K562 (cell line): ENCODE measurements at regions not wholly inside any gene's neighbourhood (a gene's known extent, or its start where the extent isn't known, plus 50 kb on each side); places are given as distances from the start of the nearest gene placed in this dataset.

ENCODE experiments used
- CHD1 ChIP-seq: fragments of 200-600 bp; sonication (generic); IDR thresholded peaks from one replicate; pipeline ENCODE4 v1.6.1; 2012; ENCODE audit warnings: mild to moderate bottlenecking, moderate library complexity, low read length, inconsistent platforms
- CREM ChIP-seq: IDR thresholded peaks from 2 replicates; pipeline ENCODE4 v1.6.1; 2014; ENCODE audit warnings: antibody characterized with exemption, low read depth
- JUND ChIP-seq, 2 experiments: IDR thresholded peaks; 2 replicates in 1 of 2; 3 replicates in 1 of 2; pipeline ENCODE4 v1.6.1; 2011; ENCODE audit warnings: borderline replicate concordance in 2 of 2, low read depth in 2 of 2, low read length in 2 of 2, improper control_type of control experiment in 1 of 2, missing biosample characterization in 1 of 2, missing genetic modification characterization in 1 of 2, missing genetic modification reagents in 1 of 2
- KDM1A ChIP-seq, 2 experiments: fragments of 450-650 bp; IDR thresholded peaks; 2 replicates each; pipeline ENCODE4 v1.6.1; 2016; ENCODE audit warnings: mild to moderate bottlenecking in 2 of 2
- PCBP2 ChIP-seq: fragments of 200-400 bp; formaldehyde crosslinking; IDR thresholded peaks from 2 replicates; pipeline ENCODE4 v1.6.1; 2018; ENCODE audit warnings: low read length, low read depth, mild to moderate bottlenecking, moderate library complexity; ENCODE audit not compliant: poor library complexity, severe bottlenecking
- SPI1 ChIP-seq: IDR thresholded peaks from 2 replicates; pipeline ENCODE4 v1.6.1; 2011; ENCODE audit warnings: low read depth, low read length, control low read depth, borderline replicate concordance
- ZFP91 ChIP-seq: sonication (generic); formaldehyde crosslinking; IDR thresholded peaks from 2 replicates; pipeline ENCODE4 v1.8.0; 2022; ENCODE audit warnings: mild to moderate bottlenecking, missing genetic modification reagents
- TF ChIP-seq, protein P1 (sequence below): fragments of 250-450 bp; sonication (Bioruptor Pico); IDR thresholded peaks from 2 replicates; pipeline ENCODE4 v1.4.0; 2020
- TF ChIP-seq, protein P2 (sequence below): fragments of 250-450 bp; sonication (Bioruptor Pico); IDR thresholded peaks from 2 replicates; pipeline ENCODE4 v1.5.0; 2021; ENCODE audit warnings: mild to moderate bottlenecking, moderate library complexity
- TF ChIP-seq, protein P3 (sequence below): fragments of 450-650 bp; IDR thresholded peaks from 2 replicates; pipeline ENCODE4 v1.6.1; 2016; ENCODE audit warnings: mild to moderate bottlenecking, moderate library complexity
- TF ChIP-seq, protein P4 (sequence below): fragments of 250-450 bp; sonication (Bioruptor Pico); IDR thresholded peaks from 2 replicates; pipeline ENCODE4 v1.5.0; 2021

GRCh38 chr21:38048167-38048566 is 131.9 kb upstream of the KCNJ6 start:
- TF ChIP-seq SPI1 (no peak), CREM (no peak), PCBP2 (no peak), ZFP91 (CRISPR knock-in tag) (no peak), JUND (IDR thresholded peaks at IDR 0.05; ENCODE audit: borderline replicate concordance, low read depth, low read length) (no peak), JUND (tag; IDR thresholded peaks at IDR 0.05; ENCODE audit: borderline replicate concordance, low read depth, low read length) (no peak), KDM1A (IDR thresholded peaks at IDR 0.05) (no peak), CHD1 (no peak)
- TF ChIP-seq, protein P1, sequence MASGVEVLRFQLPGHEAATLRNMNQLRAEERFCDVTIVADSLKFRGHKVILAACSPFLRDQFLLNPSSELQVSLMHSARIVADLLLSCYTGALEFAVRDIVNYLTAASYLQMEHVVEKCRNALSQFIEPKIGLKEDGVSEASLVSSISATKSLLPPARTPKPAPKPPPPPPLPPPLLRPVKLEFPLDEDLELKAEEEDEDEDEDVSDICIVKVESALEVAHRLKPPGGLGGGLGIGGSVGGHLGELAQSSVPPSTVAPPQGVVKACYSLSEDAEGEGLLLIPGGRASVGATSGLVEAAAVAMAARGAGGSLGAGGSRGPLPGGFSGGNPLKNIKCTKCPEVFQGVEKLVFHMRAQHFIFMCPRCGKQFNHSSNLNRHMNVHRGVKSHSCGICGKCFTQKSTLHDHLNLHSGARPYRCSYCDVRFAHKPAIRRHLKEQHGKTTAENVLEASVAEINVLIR (CRISPR knock-in tag), result no peak
- TF ChIP-seq, protein P2, sequence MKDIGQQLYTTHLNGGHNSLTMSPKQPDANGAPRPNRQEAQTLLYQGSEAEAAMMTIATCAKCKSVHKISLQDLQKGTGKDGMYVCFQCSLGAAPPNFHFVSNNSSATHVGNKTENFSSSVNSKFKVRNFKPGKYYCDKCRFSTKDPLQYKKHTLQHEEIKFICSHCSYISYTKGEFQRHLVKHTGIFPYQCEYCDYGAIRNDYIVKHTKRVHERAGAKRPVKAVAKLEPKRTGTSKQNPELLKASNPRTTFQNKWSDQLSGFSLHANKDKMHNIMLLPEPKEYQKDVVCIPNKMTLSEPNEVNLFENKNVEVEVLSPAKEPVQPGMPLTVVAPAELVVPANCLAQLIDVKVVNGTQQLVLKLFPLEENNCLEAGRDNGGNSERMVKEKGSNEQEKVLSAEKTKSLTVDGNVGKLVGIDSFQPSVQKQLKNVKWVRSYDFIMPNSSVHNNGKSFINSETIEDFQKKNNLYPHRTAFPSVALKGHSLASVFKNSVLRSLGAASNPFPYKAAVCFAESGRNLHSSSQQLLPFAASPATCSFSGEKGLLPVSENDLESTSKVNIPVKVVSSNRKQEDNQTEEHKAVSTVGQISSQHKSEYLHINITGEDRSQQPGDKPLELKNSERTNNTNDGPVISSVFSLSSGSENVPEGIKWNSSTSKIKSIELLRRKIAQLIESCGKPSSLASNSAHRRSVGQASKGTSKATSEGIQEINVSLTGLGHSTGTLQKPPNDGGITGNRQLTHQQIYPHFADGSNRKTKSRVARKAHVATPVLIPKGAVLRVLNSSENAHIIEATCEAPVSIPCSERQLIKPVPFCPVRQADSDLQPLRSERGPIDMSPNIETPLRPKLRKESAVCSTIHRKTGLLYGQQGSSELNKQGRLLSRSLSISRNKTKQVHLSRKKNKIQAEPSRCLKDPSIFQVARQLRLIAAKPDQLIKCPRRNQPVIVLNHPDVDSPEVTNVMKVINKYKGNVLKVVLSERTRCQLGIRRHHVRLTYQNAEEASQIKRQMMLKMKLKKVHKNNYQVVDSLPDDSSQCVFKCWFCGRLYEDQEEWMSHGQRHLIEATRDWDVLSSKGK (CRISPR knock-in tag), result no peak
- TF ChIP-seq, protein P3, sequence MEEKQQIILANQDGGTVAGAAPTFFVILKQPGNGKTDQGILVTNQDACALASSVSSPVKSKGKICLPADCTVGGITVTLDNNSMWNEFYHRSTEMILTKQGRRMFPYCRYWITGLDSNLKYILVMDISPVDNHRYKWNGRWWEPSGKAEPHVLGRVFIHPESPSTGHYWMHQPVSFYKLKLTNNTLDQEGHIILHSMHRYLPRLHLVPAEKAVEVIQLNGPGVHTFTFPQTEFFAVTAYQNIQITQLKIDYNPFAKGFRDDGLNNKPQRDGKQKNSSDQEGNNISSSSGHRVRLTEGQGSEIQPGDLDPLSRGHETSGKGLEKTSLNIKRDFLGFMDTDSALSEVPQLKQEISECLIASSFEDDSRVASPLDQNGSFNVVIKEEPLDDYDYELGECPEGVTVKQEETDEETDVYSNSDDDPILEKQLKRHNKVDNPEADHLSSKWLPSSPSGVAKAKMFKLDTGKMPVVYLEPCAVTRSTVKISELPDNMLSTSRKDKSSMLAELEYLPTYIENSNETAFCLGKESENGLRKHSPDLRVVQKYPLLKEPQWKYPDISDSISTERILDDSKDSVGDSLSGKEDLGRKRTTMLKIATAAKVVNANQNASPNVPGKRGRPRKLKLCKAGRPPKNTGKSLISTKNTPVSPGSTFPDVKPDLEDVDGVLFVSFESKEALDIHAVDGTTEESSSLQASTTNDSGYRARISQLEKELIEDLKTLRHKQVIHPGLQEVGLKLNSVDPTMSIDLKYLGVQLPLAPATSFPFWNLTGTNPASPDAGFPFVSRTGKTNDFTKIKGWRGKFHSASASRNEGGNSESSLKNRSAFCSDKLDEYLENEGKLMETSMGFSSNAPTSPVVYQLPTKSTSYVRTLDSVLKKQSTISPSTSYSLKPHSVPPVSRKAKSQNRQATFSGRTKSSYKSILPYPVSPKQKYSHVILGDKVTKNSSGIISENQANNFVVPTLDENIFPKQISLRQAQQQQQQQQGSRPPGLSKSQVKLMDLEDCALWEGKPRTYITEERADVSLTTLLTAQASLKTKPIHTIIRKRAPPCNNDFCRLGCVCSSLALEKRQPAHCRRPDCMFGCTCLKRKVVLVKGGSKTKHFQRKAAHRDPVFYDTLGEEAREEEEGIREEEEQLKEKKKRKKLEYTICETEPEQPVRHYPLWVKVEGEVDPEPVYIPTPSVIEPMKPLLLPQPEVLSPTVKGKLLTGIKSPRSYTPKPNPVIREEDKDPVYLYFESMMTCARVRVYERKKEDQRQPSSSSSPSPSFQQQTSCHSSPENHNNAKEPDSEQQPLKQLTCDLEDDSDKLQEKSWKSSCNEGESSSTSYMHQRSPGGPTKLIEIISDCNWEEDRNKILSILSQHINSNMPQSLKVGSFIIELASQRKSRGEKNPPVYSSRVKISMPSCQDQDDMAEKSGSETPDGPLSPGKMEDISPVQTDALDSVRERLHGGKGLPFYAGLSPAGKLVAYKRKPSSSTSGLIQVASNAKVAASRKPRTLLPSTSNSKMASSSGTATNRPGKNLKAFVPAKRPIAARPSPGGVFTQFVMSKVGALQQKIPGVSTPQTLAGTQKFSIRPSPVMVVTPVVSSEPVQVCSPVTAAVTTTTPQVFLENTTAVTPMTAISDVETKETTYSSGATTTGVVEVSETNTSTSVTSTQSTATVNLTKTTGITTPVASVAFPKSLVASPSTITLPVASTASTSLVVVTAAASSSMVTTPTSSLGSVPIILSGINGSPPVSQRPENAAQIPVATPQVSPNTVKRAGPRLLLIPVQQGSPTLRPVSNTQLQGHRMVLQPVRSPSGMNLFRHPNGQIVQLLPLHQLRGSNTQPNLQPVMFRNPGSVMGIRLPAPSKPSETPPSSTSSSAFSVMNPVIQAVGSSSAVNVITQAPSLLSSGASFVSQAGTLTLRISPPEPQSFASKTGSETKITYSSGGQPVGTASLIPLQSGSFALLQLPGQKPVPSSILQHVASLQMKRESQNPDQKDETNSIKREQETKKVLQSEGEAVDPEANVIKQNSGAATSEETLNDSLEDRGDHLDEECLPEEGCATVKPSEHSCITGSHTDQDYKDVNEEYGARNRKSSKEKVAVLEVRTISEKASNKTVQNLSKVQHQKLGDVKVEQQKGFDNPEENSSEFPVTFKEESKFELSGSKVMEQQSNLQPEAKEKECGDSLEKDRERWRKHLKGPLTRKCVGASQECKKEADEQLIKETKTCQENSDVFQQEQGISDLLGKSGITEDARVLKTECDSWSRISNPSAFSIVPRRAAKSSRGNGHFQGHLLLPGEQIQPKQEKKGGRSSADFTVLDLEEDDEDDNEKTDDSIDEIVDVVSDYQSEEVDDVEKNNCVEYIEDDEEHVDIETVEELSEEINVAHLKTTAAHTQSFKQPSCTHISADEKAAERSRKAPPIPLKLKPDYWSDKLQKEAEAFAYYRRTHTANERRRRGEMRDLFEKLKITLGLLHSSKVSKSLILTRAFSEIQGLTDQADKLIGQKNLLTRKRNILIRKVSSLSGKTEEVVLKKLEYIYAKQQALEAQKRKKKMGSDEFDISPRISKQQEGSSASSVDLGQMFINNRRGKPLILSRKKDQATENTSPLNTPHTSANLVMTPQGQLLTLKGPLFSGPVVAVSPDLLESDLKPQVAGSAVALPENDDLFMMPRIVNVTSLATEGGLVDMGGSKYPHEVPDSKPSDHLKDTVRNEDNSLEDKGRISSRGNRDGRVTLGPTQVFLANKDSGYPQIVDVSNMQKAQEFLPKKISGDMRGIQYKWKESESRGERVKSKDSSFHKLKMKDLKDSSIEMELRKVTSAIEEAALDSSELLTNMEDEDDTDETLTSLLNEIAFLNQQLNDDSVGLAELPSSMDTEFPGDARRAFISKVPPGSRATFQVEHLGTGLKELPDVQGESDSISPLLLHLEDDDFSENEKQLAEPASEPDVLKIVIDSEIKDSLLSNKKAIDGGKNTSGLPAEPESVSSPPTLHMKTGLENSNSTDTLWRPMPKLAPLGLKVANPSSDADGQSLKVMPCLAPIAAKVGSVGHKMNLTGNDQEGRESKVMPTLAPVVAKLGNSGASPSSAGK, result no peak
- TF ChIP-seq, protein P4, sequence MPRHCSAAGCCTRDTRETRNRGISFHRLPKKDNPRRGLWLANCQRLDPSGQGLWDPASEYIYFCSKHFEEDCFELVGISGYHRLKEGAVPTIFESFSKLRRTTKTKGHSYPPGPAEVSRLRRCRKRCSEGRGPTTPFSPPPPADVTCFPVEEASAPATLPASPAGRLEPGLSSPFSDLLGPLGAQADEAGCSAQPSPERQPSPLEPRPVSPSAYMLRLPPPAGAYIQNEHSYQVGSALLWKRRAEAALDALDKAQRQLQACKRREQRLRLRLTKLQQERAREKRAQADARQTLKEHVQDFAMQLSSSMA (CRISPR knock-in tag), result no peak
